22Rv1 (cell line): ENCODE measurements at regions not wholly inside any gene's neighbourhood (a gene's known extent, or its start where the extent isn't known, plus 50 kb on each side); places are given as distances from the start of the nearest gene placed in this dataset.

ENCODE experiments used
- CTCF ChIP-seq: fragments of 450-650 bp; IDR thresholded peaks from 2 replicates; pipeline ENCODE4 v1.5.1; 2017; ENCODE audit warnings: mild to moderate bottlenecking
- ZFX ChIP-seq: fragments of 450-650 bp; IDR thresholded peaks from 2 replicates; pipeline ENCODE4 v1.6.1; 2017; ENCODE audit warnings: antibody characterized with exemption, borderline replicate concordance

GRCh38 chr6:1136827-1137226 is 175.1 kb upstream of the FOXQ1 start:
- no peak for TF ChIP-seq CTCF
- no peak for TF ChIP-seq ZFX
